Lower leg skin (tissue), 4 donors: ENCODE measurements at regions not wholly inside any gene's neighbourhood (a gene's known extent, or its start where the extent isn't known, plus 50 kb on each side); places are given as distances from the start of the nearest gene placed in this dataset.

Experiments used
- DNase-seq, 2 donors: peaks; one replicate each; pipeline ENCODE4 v3.0.0-alpha.2; 2019; ENCODE audit warnings: low spot score in 2 of 2
- H3K4me3 ChIP-seq: fragments of 200-600 bp; sonication (generic); 2 replicates; pipeline ENCODE4 v1.5.1; 2017; ENCODE audit warnings: mild to moderate bottlenecking, low read depth; ENCODE audit not compliant: poor library complexity, severe bottlenecking
- CTCF ChIP-seq, 3 donors: fragments of 450-650 bp; IDR thresholded peaks; one replicate each; pipeline ENCODE4 v1.5.1; 2016; ENCODE audit warnings: antibody characterized with exemption in 3 of 3, mild to moderate bottlenecking in 3 of 3, moderate library complexity in 2 of 3
- POLR2A ChIP-seq, 2 donors: fragments of 450-650 bp; IDR thresholded peaks; one replicate each; pipeline ENCODE4 v1.6.1; 2016 to 2017; ENCODE audit warnings: antibody characterized with exemption in 2 of 2, mild to moderate bottlenecking in 1 of 2, moderate library complexity in 1 of 2
- WGBS, 2 donors: methylation state at CpG; one replicate each; pipeline ENCODE4 v1.1.5; 2018; 5-methylcytosine and 5-hydroxymethylcytosine counted together
- intact Hi-C: fragments of 100-400 bp; cut with DNase I; formaldehyde crosslinking; loops from one replicate; pipeline ENCODE4 v1.15.0; 2023; ENCODE audit warnings: low total_unique reads

GRCh38 chr10:108597657-108598319 lies 1325.5 kb downstream of the XPNPEP1 start:
- DNase-seq = no peak
- no peak overlapping the region for H3K4me3 ChIP-seq
- whole genome bisulfite sequencing, 2 donors = 52 to 54% methylated on average over 2 of the region's 2 CpGs
- intact Hi-C loops = no loop called here
- no peak for TF ChIP-seq POLR2A (IDR thresholded peaks at IDR 0.05)
- no peak for TF ChIP-seq CTCF (IDR thresholded peaks at IDR 0.05)

GRCh38 chr10:108597031-108597430 lies 1326.3 kb downstream of the XPNPEP1 start:
- H3K4me3 ChIP-seq = no peak overlapping the region
- TF ChIP-seq CTCF (IDR thresholded peaks at IDR 0.05) (no peak), POLR2A (IDR thresholded peaks at IDR 0.05) (no peak)
- 61 to 72% methylated on average over 6 of the region's 6 CpGs for WGBS, 2 donors
- intact Hi-C loops = no loop called here
- no peak for DNase-seq

GRCh38 chr10:108592956-108593355 lies 1330.4 kb downstream of the XPNPEP1 start:
- WGBS, 2 donors = 64 to 75% methylated on average over 1 of the region's 1 CpG
- no peak overlapping the region for H3K4me3 ChIP-seq
- TF ChIP-seq POLR2A (IDR thresholded peaks at IDR 0.05) (no peak), CTCF (IDR thresholded peaks at IDR 0.05) (no peak)
- no peak for DNase-seq
- intact Hi-C loops = no loop called here

GRCh38 chr10:108591417-108591816 lies 1331.9 kb downstream of the XPNPEP1 start:
- no peak overlapping the region for H3K4me3 ChIP-seq
- no peak for DNase-seq
- no peak for TF ChIP-seq POLR2A (IDR thresholded peaks at IDR 0.05)
- TF ChIP-seq CTCF (IDR thresholded peaks at IDR 0.05) = no peak
- intact Hi-C loops = no loop called here
- WGBS, 2 donors = 83% methylated on average over 2 of the region's 2 CpGs

GRCh38 chr10:108586424-108586823 lies 1336.9 kb downstream of the XPNPEP1 start:
- WGBS, 2 donors = 80 to 91% methylated on average over 3 of the region's 3 CpGs
- TF ChIP-seq CTCF (IDR thresholded peaks at IDR 0.05) (no peak), POLR2A (IDR thresholded peaks at IDR 0.05) (no peak)
- H3K4me3 ChIP-seq = no peak overlapping the region
- intact Hi-C loops = no loop called here
- no peak for DNase-seq

GRCh38 chr10:108583877-108584276 lies 1339.4 kb downstream of the XPNPEP1 start:
- intact Hi-C loops = no loop called here
- H3K4me3 ChIP-seq = no peak overlapping the region
- no peak for DNase-seq
- no peak for TF ChIP-seq CTCF (IDR thresholded peaks at IDR 0.05)
- no peak for TF ChIP-seq POLR2A (IDR thresholded peaks at IDR 0.05)
- WGBS, 2 donors = 58 to 63% methylated on average over 1 of the region's 1 CpG
